LNCaP clone FGC (cell line): ENCODE measurements at regions not wholly inside any gene's neighbourhood (a gene's known extent, or its start where the extent isn't known, plus 50 kb on each side); places are given as distances from the start of the nearest gene placed in this dataset.

Source experiments
- DNase-seq: peaks from one replicate; pipeline ENCODE4 v3.0.0-alpha.2; 2011; ENCODE audit warnings: low read depth
- H3K4me3 ChIP-seq: 2 replicates; pipeline ENCODE4 v1.5.1; 2011; ENCODE audit warnings: mild to moderate bottlenecking, low read depth, low read length, control low read depth
- TF ChIP-seq, protein P1 (sequence below): IDR thresholded peaks from 2 replicates; pipeline ENCODE4 v1.5.1; 2012; ENCODE audit warnings: mild to moderate bottlenecking; ENCODE audit not compliant: control insufficient read depth, insufficient read depth; ENCODE audit errors: extremely low read depth

DNA sequence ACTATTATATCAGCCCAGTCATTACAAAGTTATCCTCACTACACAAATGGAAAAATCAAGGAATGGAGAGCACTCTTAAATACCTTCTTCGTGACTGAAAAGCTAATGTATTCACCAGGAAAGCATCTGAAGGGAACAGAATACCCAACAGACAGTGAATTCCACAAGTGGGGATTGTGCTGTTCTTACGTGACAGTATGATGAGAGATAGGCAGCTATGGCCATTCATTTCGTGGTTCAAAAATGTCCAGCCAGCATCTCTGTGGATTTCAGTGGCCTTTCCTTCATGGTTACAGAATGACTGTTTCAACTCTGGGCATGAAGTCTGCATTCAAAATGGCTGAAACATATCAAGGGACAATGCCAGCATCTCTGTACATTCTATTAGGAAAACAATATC lies 323.8 kb downstream of the PRELID2 start:
- TF ChIP-seq, protein P1, sequence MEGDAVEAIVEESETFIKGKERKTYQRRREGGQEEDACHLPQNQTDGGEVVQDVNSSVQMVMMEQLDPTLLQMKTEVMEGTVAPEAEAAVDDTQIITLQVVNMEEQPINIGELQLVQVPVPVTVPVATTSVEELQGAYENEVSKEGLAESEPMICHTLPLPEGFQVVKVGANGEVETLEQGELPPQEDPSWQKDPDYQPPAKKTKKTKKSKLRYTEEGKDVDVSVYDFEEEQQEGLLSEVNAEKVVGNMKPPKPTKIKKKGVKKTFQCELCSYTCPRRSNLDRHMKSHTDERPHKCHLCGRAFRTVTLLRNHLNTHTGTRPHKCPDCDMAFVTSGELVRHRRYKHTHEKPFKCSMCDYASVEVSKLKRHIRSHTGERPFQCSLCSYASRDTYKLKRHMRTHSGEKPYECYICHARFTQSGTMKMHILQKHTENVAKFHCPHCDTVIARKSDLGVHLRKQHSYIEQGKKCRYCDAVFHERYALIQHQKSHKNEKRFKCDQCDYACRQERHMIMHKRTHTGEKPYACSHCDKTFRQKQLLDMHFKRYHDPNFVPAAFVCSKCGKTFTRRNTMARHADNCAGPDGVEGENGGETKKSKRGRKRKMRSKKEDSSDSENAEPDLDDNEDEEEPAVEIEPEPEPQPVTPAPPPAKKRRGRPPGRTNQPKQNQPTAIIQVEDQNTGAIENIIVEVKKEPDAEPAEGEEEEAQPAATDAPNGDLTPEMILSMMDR, result no peak
- no peak for DNase-seq

DNA sequence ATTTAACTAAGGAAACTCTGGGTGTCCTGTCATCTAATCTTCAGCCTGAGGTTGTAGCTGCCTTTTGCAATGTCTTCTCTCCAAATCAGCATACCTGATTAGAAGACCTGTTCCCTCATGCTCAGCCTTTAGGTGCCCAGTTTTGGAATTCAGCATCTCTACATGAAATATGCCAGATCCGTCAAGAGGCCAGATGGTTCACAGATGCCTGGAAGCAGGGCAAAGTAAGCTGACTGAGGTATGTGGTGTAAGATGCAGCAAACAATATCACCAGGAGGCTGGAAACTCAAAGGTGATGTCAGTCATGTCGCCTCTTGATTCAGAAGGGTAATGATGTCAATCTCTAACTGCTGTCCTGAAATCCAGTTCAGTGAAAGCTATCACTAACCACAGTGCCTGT lies 324.4 kb downstream of the PRELID2 start:
- H3K4me3 ChIP-seq, result no peak overlapping the region
- TF ChIP-seq, protein P1, result no peak
- no peak for DNase-seq

More for the DNA sequence above, 323.8 kb downstream of the PRELID2 start:
- no peak overlapping the region for H3K4me3 ChIP-seq

DNA sequence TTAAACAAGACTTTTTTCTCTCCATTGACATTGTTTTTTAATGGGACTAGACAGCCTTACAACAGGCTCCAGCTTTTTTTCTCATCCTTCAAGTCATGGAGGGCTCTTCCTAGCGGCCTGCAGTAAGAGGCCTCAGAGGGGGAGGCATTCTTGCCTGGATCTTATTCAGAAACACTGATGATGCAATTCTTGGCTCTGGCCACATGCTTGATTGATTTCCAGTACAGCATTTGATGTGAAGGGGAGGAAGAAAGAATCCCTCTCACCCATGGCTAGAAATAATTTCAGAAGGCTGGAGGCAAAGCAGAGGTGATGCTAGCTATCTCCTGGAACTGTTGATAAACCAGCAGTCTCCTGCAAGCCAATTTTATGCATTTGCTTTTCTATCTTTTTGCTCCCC lies 324.8 kb downstream of the PRELID2 start:
- H3K4me3 ChIP-seq, result no peak overlapping the region
- TF ChIP-seq, protein P1, result no peak
- no peak for DNase-seq

DNA sequence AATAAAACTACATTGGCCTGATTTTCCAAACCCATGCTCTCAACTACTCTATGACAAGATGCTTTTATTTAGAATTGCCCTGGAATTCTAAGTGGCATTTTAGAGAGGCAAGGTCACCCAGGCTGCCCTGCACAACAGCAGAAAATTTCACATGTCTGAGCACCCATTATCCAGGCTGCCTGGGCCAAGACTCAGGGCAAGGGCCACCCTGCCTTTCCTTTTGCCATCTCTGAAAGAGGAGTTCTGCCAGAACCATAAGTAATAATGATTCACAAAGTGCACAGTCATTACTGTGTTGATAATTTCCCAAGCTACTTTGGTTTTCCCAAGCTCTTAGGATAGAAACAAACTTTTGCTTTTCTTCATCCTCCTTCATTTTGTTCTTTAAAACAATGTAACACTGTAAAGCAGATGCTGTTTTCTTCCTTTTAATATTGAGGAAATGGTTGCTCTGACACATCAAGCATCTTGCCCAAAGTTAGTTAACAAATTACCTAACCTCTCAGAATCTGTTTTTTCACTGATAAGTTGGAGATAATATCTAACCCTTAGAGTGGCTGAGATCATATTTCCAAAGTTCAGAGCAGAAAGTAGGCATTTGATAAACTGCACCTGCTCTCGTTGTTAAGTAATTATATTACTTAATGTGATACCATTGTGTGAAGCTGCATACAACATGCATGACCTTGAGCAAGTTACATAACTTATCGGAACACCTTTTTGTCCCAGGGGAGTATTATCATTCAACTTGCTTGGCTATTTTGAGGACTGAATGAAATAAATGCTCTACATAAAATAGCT lies 325.6 kb downstream of the PRELID2 start:
- TF ChIP-seq, protein P1, result no peak
- no peak overlapping the region for H3K4me3 ChIP-seq
- no peak for DNase-seq

DNA sequence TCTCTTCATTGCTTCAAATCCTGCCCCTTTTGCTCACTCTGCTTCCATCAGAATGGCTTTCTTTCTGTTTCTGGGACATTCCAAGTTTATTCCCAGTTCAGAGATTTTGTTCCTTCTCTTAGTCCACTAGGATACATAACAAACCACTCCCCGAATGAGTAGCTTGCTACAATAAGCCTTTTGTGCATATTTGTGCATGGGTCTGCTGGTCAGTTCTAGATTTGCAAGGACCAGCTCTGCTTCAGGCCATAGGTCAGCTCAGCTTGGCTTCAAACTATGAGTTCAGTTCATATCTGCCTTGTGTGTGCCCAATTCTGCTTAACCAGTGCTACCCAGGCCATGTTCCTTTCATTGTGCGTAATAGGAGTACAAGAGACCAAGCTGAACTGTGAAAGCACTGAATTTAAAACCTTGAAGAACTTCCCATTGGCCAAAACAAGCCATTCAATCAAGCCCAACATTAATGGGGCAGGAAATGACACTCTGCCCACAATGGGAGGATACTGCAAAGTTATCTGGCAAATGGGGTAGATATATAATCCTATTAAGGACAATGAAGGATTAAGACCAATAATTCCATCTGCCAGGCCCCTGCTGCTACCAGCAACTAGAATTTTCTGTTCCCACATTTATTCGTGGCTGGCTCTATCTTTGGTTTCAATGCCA lies 328.8 kb downstream of the PRELID2 start:
- TF ChIP-seq, protein P1, result no peak
- no peak for DNase-seq
- no peak overlapping the region for H3K4me3 ChIP-seq

DNA sequence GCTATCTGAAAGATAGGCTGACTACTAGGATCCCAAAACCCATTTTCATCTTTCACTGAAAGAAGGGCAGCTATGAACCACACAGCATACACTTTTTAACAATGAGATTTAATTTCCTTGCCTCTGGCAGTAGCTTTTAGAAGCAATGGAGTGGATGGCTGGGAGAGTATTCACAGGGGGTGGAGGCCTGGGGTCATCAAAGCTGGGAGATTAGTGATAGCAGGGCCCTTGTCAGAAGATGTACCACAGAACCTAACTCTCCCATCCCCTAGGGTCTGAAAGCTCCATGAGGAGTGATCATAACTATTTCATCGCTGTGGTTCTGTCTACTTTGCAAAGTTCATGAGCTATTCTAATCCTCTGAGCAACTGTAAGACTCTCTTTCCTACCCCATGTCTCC lies 332.2 kb downstream of the PRELID2 start:
- TF ChIP-seq, protein P1, result no peak
- no peak for DNase-seq
- H3K4me3 ChIP-seq, result no peak overlapping the region

DNA sequence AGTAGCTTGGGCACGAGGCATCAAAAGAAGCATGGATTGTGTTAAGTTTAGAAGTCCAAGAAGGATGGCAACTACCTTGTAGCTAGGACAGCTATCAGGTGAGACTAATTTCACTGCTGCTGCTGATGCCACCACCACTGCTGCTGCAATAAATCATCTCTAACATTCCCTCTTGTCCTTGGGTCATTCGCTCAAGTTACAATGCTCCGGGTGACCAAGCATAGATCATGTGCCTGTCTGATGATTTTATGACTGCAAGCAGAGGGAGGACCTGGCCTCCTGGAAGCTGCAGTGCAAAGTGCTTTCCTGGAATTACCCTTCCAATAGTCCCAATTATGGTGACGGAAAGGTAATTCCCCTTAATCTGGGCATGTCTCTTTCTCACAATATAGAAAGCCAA lies 334.4 kb downstream of the PRELID2 start:
- no peak for DNase-seq
- TF ChIP-seq, protein P1, result no peak
- H3K4me3 ChIP-seq, result no peak overlapping the region
